NCI-H1105 treated with DMSO at 0.1 percent for 48 hours (cell line): ENCODE measurements at regions not wholly inside any gene's neighbourhood (a gene's known extent, or its start where the extent isn't known, plus 50 kb on each side); places are given as distances from the start of the nearest gene placed in this dataset.

Source experiments
- DNase-seq: peaks from one replicate; lab custom pipeline; 2025; lab: John Stamatoyannopoulos, UW

DNA sequence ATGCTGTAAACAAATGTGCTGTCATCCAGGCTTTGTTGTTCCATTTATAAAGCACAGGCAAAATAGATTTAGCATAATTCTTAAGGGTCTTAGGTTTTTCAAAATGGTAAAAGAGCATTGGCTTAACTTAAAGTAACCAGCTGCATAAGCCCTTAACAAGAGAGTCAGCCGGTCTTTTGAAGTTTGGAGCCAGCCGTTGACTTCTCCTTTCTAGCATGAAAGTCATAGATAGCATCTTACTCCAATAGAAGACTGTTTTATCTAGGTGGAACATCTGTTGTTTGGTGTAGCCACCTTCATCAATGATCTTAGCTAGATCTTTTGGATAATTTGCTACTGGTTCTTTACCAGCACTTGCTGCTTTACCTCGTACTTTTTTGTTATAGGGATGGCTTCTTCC lies 297.5 kb upstream of the DCBLD2 start:
- no peak for DNase-seq

DNA sequence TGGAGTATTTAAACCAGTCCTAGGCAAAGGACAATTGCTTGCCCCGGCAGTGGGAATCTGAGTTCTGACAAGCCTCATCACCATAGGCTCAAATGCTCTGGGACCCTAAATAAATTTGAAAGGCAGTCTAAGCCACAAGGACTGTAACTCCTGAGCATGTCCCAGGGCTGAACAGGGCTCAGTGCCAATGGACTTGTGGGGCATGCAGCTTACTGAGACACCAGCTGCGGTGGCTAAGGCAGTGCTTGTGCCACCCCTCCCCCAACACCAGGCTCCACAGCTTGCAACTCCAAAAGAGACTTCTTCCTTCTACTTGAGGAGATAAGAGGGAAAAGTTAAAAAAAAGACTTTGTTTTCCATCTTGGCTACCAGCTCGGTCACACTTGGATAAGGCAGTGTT lies 289.7 kb upstream of the DCBLD2 start:
- no peak for DNase-seq

DNA sequence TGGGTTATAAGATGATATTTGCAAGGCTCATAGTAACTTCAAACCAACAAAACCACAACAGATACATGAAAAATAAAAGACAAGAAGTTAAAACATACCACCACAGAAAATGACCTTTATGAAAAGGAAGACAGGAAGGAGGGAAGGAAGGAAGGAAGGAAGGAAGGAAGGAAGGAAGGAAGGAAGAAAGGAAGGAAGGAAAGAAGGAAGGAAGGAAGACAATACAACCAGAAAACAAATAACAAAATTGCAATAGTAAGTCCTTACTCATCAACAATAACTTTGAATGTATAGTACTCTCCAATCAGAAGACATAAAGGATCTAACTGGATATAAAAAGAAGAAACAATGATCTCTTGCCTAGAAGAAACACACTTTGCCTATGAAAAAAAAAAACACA lies 287.4 kb upstream of the DCBLD2 start:
- DNase-seq, result no peak

DNA sequence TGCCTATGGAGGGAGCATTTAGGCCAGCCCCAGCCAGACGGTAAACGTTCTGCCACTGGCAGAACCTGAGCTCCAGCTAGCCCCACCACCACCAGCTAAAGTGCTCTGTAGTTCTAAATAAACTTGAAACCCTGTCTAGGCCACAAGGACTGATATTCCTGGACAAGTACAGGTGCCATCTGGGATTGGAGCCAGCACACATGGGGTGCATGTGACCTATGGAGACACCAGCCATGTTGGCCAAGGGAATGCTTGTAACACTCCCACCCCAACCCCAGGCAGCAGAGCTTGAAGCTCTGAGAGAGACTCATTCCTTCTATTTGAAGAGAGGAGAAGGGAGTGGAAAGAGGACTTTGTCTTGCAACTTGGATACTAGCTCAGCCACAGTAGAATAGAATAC lies 284.5 kb upstream of the DCBLD2 start:
- DNase-seq, result no peak

DNA sequence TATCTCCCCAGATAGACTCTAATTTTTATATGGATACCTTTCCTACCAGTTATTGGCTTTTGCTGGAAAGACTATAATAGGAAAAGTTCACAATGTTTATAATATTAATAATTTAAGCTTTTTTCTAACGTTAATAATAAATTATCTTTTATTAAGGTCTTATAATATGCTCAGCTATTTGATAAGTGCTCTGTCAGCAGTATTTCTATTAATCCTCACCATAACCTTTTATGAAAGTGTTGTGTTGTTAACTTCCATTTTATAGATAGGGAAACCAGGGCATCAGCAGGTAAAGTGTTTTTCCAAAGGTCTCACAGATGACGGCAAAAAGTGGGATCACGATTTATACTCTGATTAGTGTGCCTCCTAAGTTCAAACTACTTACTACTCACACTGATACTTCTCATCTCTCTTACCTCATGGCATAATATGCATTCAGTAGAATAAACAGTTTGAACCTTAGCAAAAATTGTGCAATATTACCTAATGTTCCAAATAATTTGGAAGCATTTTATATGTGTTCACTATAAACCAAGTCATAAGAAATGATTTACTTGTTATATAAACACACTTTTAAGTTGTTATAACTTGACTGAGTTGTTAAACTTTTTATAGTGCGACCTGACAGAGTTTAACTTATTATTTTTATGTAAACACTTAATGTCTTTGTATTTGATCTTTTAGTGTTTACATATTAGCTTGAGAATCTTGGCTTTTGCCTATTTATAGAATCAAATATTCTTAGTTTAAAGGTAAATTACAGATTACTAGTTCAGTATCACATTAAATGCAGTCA lies 274.9 kb upstream of the DCBLD2 start:
- DNase-seq, result no peak

DNA sequence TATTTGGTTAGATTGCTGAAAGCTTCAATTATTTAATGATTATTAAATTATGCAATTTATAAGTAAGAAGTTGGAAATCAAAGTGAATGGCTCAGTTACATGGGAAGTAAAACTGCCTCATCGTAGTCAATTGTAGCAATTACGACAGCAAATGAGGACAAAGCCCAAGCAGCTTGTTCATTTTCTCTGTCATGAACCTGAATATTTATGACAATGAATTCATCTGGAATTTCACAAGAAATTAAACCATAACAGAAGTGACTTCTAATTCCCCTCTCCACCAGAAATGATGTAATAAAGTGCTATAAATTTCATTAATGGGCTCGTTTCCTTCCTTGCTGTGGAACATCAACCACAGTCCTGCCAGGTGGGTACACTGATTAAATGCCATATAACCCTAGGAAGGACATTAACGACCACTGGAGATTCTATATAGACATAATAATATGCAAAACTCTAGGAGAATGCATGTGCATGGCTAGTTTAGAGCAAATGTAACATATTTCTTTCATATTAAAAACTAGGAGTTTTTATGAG lies 273.8 kb upstream of the DCBLD2 start:
- no peak for DNase-seq

DNA sequence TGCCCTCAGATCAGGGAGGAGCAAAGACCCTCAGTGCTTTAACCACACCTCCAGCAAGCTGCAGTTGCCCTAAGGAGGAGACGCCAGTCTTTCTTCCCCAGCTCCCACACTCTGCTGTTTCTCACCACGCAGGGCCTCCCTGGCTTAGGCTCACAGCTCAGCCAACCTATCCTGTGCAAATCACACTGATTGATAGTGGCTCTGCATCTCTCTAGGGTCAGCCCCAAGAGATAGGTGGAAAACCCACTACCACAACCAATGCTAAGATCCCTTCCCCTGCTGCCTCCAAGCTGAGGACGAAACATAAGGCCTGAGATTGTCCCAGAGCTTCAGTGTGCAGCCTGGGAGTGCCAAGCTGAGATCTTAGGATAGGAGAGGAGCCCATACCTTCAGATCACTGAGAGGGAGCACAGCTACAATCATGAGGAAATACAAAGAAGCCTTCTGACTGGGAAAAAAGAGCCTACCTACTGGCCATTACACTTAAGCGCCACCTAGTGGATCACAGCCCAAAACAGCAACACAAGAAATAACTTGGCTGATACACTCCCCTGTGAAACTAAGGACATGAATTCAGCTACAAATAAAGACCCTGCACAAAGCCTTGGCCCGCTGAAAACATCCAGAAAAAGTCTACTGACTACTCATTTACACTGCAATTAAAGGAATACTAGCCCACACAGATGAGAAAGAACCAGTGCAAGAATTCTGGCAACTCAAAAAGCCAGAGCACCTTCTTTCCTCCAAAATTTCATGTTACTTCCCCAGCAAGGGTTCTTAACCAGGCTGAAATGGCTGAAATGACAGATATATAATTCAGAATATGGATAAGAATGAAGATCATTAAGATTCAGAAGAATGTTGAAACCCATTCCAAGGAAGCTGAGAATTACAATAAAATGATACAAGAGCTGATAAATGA lies 271.5 kb upstream of the DCBLD2 start:
- DNase-seq, result peak; percentile 68

DNA sequence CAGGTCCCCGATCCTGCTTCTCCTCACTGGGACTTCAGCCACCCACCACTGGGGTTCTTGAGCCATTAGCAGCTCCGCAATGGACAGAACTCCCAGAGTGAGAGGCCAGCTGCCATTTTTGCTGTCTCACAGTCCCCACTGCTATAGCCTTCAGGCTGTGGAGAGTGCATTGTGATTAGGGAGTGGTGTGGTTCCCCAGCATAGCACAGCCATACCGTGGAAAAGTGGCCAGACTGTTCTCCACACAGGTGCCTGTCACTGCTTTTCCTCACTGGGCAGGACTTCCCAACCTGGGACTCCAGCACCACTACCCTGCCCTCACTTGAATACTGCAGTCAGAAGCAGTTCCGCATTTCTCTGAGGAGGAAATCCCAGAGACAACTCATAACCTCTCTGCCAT lies 270.3 kb upstream of the DCBLD2 start:
- DNase-seq, result no peak

DNA sequence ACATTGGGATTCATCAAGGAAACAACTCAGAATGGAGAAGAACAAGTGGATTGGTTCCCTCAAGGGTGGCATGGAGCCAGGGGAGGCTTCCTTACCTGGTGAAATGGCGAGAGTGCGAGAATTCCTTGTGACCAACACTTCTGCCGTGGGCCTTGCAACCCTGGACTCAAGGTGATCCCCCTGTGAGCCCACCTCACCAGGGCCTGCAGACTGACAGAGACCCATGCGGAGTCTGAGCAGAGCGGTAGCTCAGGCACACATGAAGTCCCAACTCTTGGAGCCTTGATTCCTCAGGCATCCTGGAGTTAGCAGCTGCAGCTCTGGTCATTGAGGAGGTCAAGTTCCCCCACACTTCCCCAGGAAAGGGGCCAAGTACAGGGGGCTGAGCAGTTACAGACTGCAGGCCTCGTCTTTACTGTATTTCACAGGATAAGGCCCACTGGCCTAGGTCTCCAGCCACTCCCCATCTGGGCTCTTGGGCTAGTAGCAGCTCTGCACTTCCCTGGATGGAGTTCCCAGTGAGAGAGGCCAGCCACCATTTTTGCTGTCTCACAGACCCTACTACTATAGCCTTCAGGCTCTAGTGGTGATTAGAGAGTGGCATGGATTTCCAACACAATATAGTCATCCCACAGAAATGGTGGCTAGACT lies 269.5 kb upstream of the DCBLD2 start:
- no peak for DNase-seq

DNA sequence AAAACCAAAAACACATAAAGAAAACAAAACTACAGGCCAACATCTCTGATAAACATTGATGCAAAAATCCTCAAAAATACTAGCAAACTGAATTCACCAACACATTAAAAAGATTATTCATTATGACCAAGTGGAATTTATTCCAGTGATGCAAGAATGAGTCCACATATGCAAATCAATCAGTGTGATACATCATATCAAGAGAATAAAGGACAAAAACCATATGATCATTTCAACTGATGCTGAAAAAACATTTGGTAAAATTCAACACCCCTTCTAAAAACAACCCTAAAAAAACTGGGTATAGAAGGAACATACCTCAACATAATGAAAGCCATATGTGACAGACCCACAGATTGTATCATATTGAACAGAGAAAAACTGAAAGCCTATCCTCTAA lies 265.6 kb upstream of the DCBLD2 start:
- DNase-seq, result no peak

DNA sequence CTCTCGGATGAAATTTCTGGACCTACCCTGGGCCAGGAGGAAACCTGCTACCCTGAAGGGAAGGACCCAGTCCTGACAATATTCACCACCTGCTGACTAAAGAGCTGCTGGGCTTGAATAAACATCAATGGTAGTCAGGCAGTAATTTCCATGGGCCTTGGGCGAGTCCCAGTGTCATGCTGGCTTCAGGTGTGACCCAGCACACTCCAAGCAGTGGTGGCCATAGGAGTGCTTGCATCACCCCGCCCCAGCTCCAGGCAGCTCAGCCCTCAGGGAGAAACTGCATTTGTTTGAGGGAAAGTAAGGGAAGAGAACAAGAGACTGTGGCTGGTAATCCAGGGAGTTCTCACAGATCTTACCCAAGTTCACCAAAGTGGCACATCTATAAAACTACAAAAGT lies 261.8 kb upstream of the DCBLD2 start:
- no peak for DNase-seq

DNA sequence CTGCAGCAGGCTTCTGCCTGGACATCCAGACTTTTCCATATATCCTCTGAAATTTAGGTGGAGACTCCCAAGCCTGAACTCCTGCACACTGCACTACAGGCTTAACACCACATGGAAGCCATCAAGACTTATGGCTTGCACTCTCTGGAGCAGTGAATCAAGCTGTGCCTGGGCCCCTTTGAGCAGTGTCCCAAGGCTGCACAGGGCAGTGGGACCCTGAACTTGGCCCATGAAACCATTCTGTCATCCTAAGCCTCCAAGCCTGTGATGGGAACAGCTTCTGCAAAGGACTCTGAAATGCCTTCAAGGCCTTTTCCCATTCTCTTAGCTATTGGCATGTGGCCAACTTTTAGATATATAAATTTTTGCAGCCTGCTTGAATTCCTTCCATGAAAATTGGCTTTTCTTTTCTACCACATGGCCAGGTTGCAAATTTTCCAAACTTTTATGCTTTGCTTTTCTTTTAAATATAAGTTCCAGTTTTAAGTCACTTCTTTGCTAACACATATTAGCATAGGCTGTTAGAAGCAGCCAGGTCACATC lies 257.8 kb upstream of the DCBLD2 start:
- DNase-seq, result no peak

DNA sequence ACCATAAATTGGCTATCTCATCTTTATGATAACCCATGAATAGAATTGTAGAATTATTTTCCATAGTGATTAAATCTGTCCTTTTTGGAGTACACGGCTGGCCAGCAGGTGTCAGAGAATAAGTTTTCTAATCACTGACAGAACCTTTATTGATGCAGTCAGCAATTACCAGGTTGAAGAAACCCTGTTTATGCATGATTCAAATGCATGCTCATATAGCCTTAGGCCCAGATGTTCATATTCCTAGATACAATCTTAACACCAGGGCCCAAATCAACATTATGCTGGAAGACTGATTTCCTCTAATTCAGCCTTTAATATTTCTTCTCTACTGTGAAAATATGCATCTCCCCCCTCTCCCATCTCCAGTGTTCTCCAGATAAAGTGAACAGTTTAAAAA lies 243.5 kb upstream of the DCBLD2 start:
- no peak for DNase-seq

DNA sequence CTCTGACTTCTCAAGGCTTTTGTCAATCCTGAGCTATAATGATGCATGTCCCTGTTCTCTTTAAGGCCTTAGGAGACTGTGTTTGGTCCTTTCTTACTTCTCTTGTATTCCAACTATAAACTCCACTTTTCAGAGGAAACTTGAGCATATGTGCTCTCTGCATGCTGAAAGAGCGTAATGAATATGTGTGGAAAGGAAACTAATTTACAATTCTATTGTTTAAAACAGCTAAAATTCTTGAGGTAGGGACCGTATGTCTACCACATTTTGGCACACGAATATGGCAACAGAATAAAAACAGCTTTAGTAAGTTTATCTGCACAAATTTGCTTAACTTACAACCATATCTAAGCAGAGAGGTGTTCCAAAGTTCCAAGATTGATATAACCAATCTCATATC lies 242.0 kb upstream of the DCBLD2 start:
- no peak for DNase-seq

DNA sequence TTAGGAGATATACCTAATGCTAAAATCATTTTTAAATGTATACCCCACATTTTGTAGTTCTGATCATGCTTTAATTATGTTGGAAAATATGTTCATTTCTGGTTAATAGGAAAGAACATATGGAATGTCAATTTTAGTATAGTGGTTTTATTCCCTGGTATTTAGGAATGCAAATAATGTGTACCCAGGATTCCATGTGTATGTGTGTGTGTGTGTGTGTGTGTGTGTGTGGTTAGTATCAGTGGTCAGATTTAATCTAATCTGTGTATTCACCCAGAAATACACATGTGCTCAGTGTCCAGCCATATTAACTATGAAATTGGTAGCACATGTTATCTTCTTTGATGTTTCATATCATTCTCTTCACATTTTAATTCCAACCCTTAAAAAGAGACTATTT lies 233.5 kb upstream of the DCBLD2 start:
- DNase-seq, result no peak

DNA sequence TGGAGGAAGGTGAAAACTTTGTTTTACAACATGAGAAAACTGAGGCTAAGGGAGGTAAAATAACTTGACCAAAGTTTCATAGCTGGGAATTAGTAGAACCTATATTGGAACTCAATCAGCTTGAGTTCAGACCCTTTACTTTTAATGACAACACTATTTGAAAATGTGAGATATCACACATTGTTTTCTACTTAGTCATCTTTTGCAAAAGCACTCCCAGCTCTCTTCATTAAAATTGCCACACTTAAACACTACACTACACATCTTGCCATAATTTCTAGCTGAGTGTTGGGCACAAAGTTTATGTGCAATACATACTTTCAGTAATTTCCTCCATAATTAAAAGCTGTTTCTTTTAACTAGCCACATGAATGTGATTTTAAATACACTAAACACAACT lies 230.4 kb upstream of the DCBLD2 start:
- no peak for DNase-seq

DNA sequence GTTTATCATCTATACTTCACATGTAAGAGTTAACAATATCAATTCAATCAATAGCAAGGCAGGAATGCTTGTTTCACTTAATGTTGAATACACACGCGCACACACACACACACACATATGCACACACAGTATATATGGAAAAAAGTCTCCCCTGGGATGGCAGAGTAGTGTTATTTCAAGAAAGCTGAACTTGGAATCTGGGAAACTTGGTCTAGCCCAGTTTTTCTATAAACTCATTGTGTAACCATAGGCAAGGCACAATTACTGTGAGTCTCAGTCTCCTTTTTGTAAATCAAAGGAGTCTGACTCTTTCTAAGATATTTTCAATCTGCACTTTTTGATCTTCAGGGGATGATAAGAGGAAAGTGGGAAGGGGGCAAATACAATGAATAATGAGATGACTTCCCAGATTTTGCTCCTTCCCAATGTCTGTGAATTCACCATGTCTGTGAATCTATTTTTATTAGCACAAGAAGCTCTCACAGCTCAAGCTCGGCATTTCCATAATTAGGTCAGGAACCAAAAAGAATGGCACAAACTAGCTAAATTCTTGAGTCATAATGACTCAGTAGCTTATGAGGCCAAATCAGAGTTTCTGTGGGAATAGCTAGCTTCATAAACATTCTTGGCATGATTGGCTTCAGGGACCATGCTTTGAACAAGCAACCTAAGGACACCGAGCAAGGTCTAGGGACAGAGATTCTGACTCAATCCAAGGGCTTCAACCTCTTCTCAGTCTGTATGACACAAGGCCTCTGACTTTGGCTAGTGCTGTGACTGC lies 227.4 kb upstream of the DCBLD2 start:
- DNase-seq, result no peak

DNA sequence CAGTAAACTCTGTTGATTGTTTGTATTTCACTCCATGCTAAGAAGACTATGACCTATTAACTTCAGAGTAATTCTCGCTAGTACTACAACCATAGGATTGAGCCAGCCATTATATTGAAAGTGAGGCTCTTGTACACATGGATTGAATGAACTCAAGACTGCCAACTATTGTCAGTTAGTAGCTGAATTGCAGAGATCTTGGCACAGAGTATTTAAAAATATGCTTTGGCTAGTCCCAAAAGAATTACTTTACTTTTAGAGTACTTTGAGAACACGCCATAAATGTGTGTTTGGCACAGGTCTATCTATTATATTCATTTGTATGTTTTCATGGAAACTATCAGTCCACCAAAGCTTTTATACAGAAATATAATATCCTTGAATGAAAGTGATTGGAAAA lies 226.7 kb upstream of the DCBLD2 start:
- DNase-seq, result no peak

DNA sequence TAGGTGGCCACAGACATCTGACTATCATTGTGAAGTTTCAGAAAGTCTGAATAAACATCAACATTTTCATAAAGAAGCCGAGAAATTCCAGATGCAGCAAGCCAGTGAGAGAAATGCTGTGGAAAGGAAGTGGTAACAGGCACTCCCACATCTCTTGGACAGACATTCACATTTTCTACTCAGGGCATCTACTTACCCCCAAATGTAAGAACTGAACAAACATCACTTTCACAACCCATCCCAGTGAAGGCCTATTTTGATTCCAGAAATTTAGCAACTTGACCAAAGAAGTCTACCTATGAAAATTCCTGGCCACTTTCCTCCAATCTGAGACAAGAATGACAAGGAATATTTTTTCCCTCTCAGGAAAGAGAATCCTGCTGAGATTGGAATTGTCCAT lies 224.8 kb upstream of the DCBLD2 start:
- DNase-seq, result no peak

DNA sequence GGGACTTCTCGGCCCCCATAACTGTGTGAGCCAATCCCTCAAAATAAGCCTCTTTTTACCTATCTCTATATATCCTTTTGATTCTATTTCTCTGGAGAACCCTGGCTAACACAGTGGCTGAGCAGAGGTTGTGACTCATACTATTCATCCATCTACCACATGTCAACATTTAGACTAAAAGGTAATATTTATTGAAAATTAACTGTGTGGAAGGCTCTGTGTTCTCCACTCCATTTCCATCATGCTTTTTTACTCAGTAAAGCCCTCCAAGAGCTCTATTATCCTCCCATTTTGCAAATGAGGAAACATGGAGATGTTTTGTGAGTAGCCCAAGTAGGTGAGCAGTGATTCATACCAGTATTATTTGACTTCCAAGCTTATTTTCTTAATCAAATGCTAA lies 217.9 kb upstream of the DCBLD2 start:
- DNase-seq, result no peak

DNA sequence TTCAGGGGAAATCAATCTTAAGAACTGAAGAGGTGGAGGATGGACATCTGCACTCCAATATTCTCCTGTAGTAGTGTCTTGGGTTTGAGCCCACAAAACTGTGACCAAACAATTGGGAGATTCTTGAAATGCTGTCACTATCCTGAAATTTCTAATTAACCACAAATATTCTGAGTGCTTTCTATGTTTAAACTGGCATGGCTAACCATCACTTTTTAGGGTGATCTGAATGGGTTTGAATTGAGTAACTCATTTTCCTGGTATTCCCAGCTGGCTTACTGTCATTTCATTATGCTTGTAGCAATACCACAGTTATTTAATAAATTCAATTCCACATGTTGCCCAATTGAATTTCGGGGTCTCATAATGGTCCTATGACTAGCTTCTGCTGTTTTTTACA lies 216.9 kb upstream of the DCBLD2 start:
- DNase-seq, result no peak
